Ectodermal cell (in vitro differentiated cells): ENCODE measurements at regions not wholly inside any gene's neighbourhood (a gene's known extent, or its start where the extent isn't known, plus 50 kb on each side); places are given as distances from the start of the nearest gene placed in this dataset.

ENCODE experiments used
- H3K27ac ChIP-seq: 2 replicates; pipeline ENCODE4 v1.7.0; 2013; ENCODE audit warnings: mild to moderate bottlenecking, low read depth, low read length; ENCODE audit not compliant: insufficient read depth, poor library complexity, severe bottlenecking
- H3K27me3 ChIP-seq: 2 replicates; pipeline ENCODE4 v1.7.0; 2013; ENCODE audit warnings: mild to moderate bottlenecking, low read length; ENCODE audit not compliant: insufficient read depth, control insufficient read depth, poor library complexity, severe bottlenecking
- H3K36me3 ChIP-seq: one replicate; pipeline ENCODE4 v1.7.0; 2013; ENCODE audit warnings: low read length; ENCODE audit not compliant: control insufficient read depth, insufficient read depth
- H3K4me1 ChIP-seq: one replicate; pipeline ENCODE4 v1.7.0; 2013; ENCODE audit warnings: low read length; ENCODE audit not compliant: control insufficient read depth, insufficient read depth
- H3K4me3 ChIP-seq: 2 replicates; pipeline ENCODE4 v1.7.0; 2013; ENCODE audit warnings: low read depth, low read length, control low read depth; ENCODE audit not compliant: insufficient read depth
- H3K9me3 ChIP-seq: 2 replicates; pipeline ENCODE4 v1.7.0; 2013; ENCODE audit warnings: mild to moderate bottlenecking, low read length, moderate library complexity; ENCODE audit not compliant: control insufficient read depth
- WGBS, 2 experiments: methylation state at CpG; one replicate each; pipeline ENCODE4 v1.1.7; 2013; ENCODE audit warnings: missing lambda C conversion rate in 2 of 2; 5-methylcytosine and 5-hydroxymethylcytosine counted together

- Histone ChIP-seq H3K9me3 (no peaks in the 10 kb centered on the region), H3K27ac (no peak overlapping the region), H3K27me3 (no peaks in the 10 kb centered on the region), H3K36me3 (no peaks in the 10 kb centered on the region), H3K4me1 (peaks cover 5% of the 10 kb centered on the region), H3K4me3 (no peak overlapping the region)
- WGBS, 2 experiments, result 79 to 82% methylated on average over 1 of the region's 1 CpG
These were observed 184.8 kb downstream of the KTN1 start for GRCh38 chr14:55764784-55765183.

- 95 to 96% methylated on average over 22 of the region's 22 CpGs for WGBS, 2 experiments
- H3K4me3 ChIP-seq, result no peak overlapping the region
- no peaks in the 10 kb centered on the region for H3K27me3 ChIP-seq
These were observed 186.1 kb downstream of the KTN1 start for GRCh38 chr14:55766071-55766470.

GRCh38 chr14:55767286-55767685, 187.3 kb downstream of the KTN1 start:
- Histone ChIP-seq H3K9me3 (no peaks in the 10 kb centered on the region), H3K27ac (no peak overlapping the region), H3K4me3 (no peak overlapping the region), H3K27me3 (no peaks in the 10 kb centered on the region), H3K4me1 (peaks cover 10% of the 10 kb centered on the region), H3K36me3 (no peaks in the 10 kb centered on the region)
- WGBS, 2 experiments, result 93 to 95% methylated on average over 2 of the region's 2 CpGs

More at GRCh38 chr14:55766071-55766470, 186.1 kb downstream of the KTN1 start:
- H3K9me3 ChIP-seq, result no peaks in the 10 kb centered on the region
- H3K36me3 ChIP-seq, result no peaks in the 10 kb centered on the region
- no peak overlapping the region for H3K27ac ChIP-seq
- H3K4me1 ChIP-seq, result peaks cover 5% of the 10 kb centered on the region

GRCh38 chr14:55769877-55770276, 189.9 kb downstream of the KTN1 start:
- no peak overlapping the region for H3K4me3 ChIP-seq
- no peaks in the 10 kb centered on the region for H3K9me3 ChIP-seq
- H3K36me3 ChIP-seq, result no peaks in the 10 kb centered on the region
- WGBS, 2 experiments, result 94 to 98% methylated on average over 3 of the region's 3 CpGs
- H3K27ac ChIP-seq, result no peak overlapping the region
- peaks cover 4% of the 10 kb centered on the region for H3K4me1 ChIP-seq
- no peaks in the 10 kb centered on the region for H3K27me3 ChIP-seq

GRCh38 chr14:55771242-55771981, 191.4 kb downstream of the KTN1 start:
- Histone ChIP-seq H3K9me3 (no peaks in the 10 kb centered on the region), H3K27ac (no peak overlapping the region), H3K27me3 (no peaks in the 10 kb centered on the region), H3K4me1 (peaks cover 4% of the 10 kb centered on the region), H3K4me3 (no peak overlapping the region), H3K36me3 (no peaks in the 10 kb centered on the region)
- 93 to 97% methylated on average over 2 of the region's 2 CpGs for WGBS, 2 experiments

- Histone ChIP-seq H3K9me3 (no peaks in the 10 kb centered on the region), H3K36me3 (no peaks in the 10 kb centered on the region), H3K4me3 (no peak overlapping the region), H3K27me3 (no peaks in the 10 kb centered on the region), H3K4me1 (peaks cover 4% of the 10 kb centered on the region), H3K27ac (no peak overlapping the region)
- 77 to 91% methylated on average over 1 of the region's 1 CpG for WGBS, 2 experiments
These were observed 192.5 kb downstream of the KTN1 start for GRCh38 chr14:55772486-55772885.

- Histone ChIP-seq H3K4me3 (no peak overlapping the region), H3K9me3 (no peaks in the 10 kb centered on the region), H3K36me3 (no peaks in the 10 kb centered on the region), H3K27ac (no peak overlapping the region), H3K27me3 (no peaks in the 10 kb centered on the region), H3K4me1 (peaks cover 4% of the 10 kb centered on the region)
- WGBS, 2 experiments, result 89 to 92% methylated on average over 1 of the region's 1 CpG
These were observed 193.3 kb downstream of the KTN1 start for GRCh38 chr14:55773312-55773711.

- Histone ChIP-seq H3K4me1 (peaks cover 4% of the 10 kb centered on the region), H3K36me3 (no peaks in the 10 kb centered on the region), H3K4me3 (no peak overlapping the region), H3K27me3 (no peaks in the 10 kb centered on the region), H3K9me3 (no peaks in the 10 kb centered on the region), H3K27ac (no peak overlapping the region)
- WGBS, 2 experiments, result 88 to 100% methylated on average over 1 of the region's 1 CpG
These were observed 194.1 kb downstream of the KTN1 start for GRCh38 chr14:55773984-55774545.

- H3K4me3 ChIP-seq, result no peak overlapping the region
- H3K27ac ChIP-seq, result no peak overlapping the region
- H3K27me3 ChIP-seq, result no peaks in the 10 kb centered on the region
- no peaks in the 10 kb centered on the region for H3K9me3 ChIP-seq
- 83 to 85% methylated on average over 4 of the region's 4 CpGs for WGBS, 2 experiments
- no peaks in the 10 kb centered on the region for H3K36me3 ChIP-seq
- H3K4me1 ChIP-seq, result no peaks in the 10 kb centered on the region
These were observed 197.9 kb downstream of the KTN1 start for GRCh38 chr14:55777877-55778276.

- Histone ChIP-seq H3K4me3 (no peak overlapping the region), H3K9me3 (no peaks in the 10 kb centered on the region), H3K36me3 (no peaks in the 10 kb centered on the region), H3K27ac (no peak overlapping the region), H3K27me3 (no peaks in the 10 kb centered on the region), H3K4me1 (no peaks in the 10 kb centered on the region)
- 87 to 92% methylated on average over 7 to 8 of the region's 8 CpGs for WGBS, 2 experiments
These were observed 200.3 kb downstream of the KTN1 start for GRCh38 chr14:55780156-55780946.
